H1 (cell line): ENCODE measurements at regions not wholly inside any gene's neighbourhood (a gene's known extent, or its start where the extent isn't known, plus 50 kb on each side); places are given as distances from the start of the nearest gene placed in this dataset.
"Not testable (repeated sequence)": the region's sequence is repeated elsewhere in the genome, so short reads cannot be mapped to it uniquely, and the experiment has no call there.

Source experiments
- CTCF ChIA-PET: fragments of 300-600 bp; sonication (Branson Sonifier 250); formaldehyde crosslinking; loops from one replicate; lab custom pipeline; 2021; ENCODE audit not compliant: partially characterized antibody; lab: Charles Lee
- POLR2A ChIA-PET: fragments of 300-600 bp; sonication (Branson Sonifier 250); formaldehyde crosslinking; loops from one replicate; lab custom pipeline; 2021; ENCODE audit warnings: inconsistent platforms; ENCODE audit not compliant: partially characterized antibody; lab: Charles Lee
- DNase-seq, 2 experiments: peaks; one replicate each; pipeline versions ENCODE4 v3.0.0 to v3.0.0-alpha.2; 2010 to 2022; ENCODE audit warnings: low spot score in 2 of 2, low read depth in 1 of 2, mixed read lengths in 1 of 2
- FAIRE-seq: peaks from 2 replicates; lab custom pipeline; 2011; peaks lifted over from hg19 to GRCh38; lab: Jason Lieb, UNC
- H2AFZ ChIP-seq: 2 replicates; pipeline ENCODE4 v1.8.1; 2012; ENCODE audit warnings: low read length, inconsistent platforms
- H2AK5ac ChIP-seq: 2 replicates; pipeline ENCODE4 v1.6.1; 2013; ENCODE audit warnings: low read depth, low read length
- H2BK120ac ChIP-seq: replicated peaks from 2 replicates; pipeline ENCODE3; 2013; ENCODE audit warnings: low read depth, low read length, inconsistent platforms
- H2BK12ac ChIP-seq: 2 replicates; pipeline ENCODE4 v1.6.1; 2013; ENCODE audit warnings: low read depth, low read length
- H2BK15ac ChIP-seq: 2 replicates; pipeline ENCODE4 v1.6.1; 2013; ENCODE audit warnings: low read length
- H2BK20ac ChIP-seq: 2 replicates; pipeline ENCODE4 v1.6.1; 2013; ENCODE audit warnings: low read length
- H2BK5ac ChIP-seq: 2 replicates; pipeline ENCODE4 v1.6.1; 2013; ENCODE audit warnings: low read depth, low read length
- H3K14ac ChIP-seq: 2 replicates; pipeline ENCODE4 v1.6.1; 2013; ENCODE audit warnings: inconsistent platforms; ENCODE audit not compliant: insufficient read length
- H3K18ac ChIP-seq: 2 replicates; pipeline ENCODE4 v1.6.1; 2013; ENCODE audit warnings: low read length; ENCODE audit errors: extremely low read depth
- H3K23ac ChIP-seq: 2 replicates; pipeline ENCODE4 v1.6.1; 2013; ENCODE audit warnings: inconsistent platforms; ENCODE audit not compliant: insufficient read length
- H3K23me2 ChIP-seq: 2 replicates; pipeline ENCODE4 v1.6.1; 2013; ENCODE audit warnings: low read depth, low read length
- H3K27ac ChIP-seq: 2 replicates; pipeline ENCODE4 v1.6.1; 2011; ENCODE audit warnings: low read depth, low read length, inconsistent platforms
- H3K27me3 ChIP-seq, 4 experiments: replicated peaks in 1 of 4; 1 replicate in 1 of 4; 2 replicates in 3 of 4; pipeline versions ENCODE4 v1.6.1 to v1.8.1; 2011 to 2013; ENCODE audit warnings: low read length in 3 of 4, mild to moderate bottlenecking in 3 of 4, inconsistent platforms in 2 of 4, mixed read lengths in 2 of 4, moderate library complexity in 1 of 4; ENCODE audit not compliant: control insufficient read depth in 3 of 4, insufficient read depth in 3 of 4; ENCODE audit errors: extremely low read depth in 1 of 4
- H3K36me3 ChIP-seq, 4 experiments: 2 replicates each; pipeline versions ENCODE4 v1.6.1 to v1.8.1; 2011 to 2013; ENCODE audit warnings: mild to moderate bottlenecking in 4 of 4, low read length in 3 of 4, moderate library complexity in 2 of 4, control low read depth in 1 of 4, inconsistent platforms in 1 of 4; ENCODE audit not compliant: insufficient read depth in 4 of 4, control insufficient read depth in 2 of 4
- H3K4ac ChIP-seq: replicated peaks from 2 replicates; pipeline ENCODE3; 2013; ENCODE audit warnings: low read length, low read depth, mixed read lengths, inconsistent platforms; ENCODE audit not compliant: insufficient read length
- H3K4me1 ChIP-seq, 4 experiments: replicated peaks in 1 of 4; 1 replicate in 1 of 4; 2 replicates in 3 of 4; pipeline versions ENCODE4 v1.6.1 to v1.8.1; 2011 to 2013; ENCODE audit warnings: low read length in 3 of 4, inconsistent platforms in 2 of 4, mixed read lengths in 1 of 4; ENCODE audit not compliant: insufficient read depth in 4 of 4, control insufficient read depth in 3 of 4
- H3K4me2 ChIP-seq, 2 experiments: 2 replicates each; pipeline versions ENCODE4 v1.6.1 to v1.8.1; 2011 to 2013; ENCODE audit warnings: low read depth in 2 of 2, low read length in 2 of 2, control low read depth in 1 of 2, inconsistent platforms in 1 of 2, mild to moderate bottlenecking in 1 of 2; ENCODE audit not compliant: insufficient read depth in 1 of 2
- H3K4me3 ChIP-seq, 4 experiments: fragments of 200-600, 300-600 bp in 1 of 4; sonication (generic), shearing (Covaris generic), sonication (Bioruptor Twin) in 1 of 4; 2 replicates each; pipeline versions ENCODE4 v1.5.1 to v1.8.1; 2011 to 2016; ENCODE audit warnings: low read length in 4 of 4, low read depth in 3 of 4, control low read depth in 2 of 4, inconsistent platforms in 2 of 4, mild to moderate bottlenecking in 2 of 4, mixed read lengths in 1 of 4, moderate library complexity in 1 of 4; ENCODE audit not compliant: insufficient read depth in 2 of 4; ENCODE audit errors: extremely low read depth in 1 of 4
- H3K56ac ChIP-seq: replicated peaks from 2 replicates; pipeline ENCODE3; 2013; ENCODE audit warnings: low read depth, mild to moderate bottlenecking, mixed read lengths, low read length, inconsistent platforms; ENCODE audit not compliant: insufficient read length
- H3K79me1 ChIP-seq: 2 replicates; pipeline ENCODE4 v1.6.1; 2013; ENCODE audit warnings: low read depth, low read length, control low read depth
- H3K79me2 ChIP-seq, 2 experiments: 2 replicates each; pipeline versions ENCODE4 v1.6.1 to v1.8.1; 2012 to 2013; ENCODE audit warnings: low read length in 2 of 2, mild to moderate bottlenecking in 2 of 2, inconsistent platforms in 1 of 2; ENCODE audit not compliant: insufficient read depth in 2 of 2, control insufficient read depth in 1 of 2
- H3K9ac ChIP-seq, 4 experiments: replicated peaks in 1 of 4; 1 replicate in 1 of 4; 2 replicates in 3 of 4; pipeline versions ENCODE4 v1.6.1 to v1.8.1; 2011 to 2013; ENCODE audit warnings: low read depth in 3 of 4, low read length in 3 of 4, control low read depth in 2 of 4, mild to moderate bottlenecking in 2 of 4, moderate library complexity in 2 of 4, inconsistent platforms in 1 of 4; ENCODE audit errors: extremely low read depth in 1 of 4
- H3K9me3 ChIP-seq, 2 experiments: 2 replicates each; pipeline versions ENCODE4 v1.6.1 to v1.8.1; 2012 to 2013; ENCODE audit warnings: mild to moderate bottlenecking in 2 of 2, moderate library complexity in 2 of 2, control low read depth in 1 of 2, inconsistent platforms in 1 of 2, low read depth in 1 of 2, low read length in 1 of 2, mixed read lengths in 1 of 2; ENCODE audit not compliant: insufficient read depth in 2 of 2
- H4K20me1 ChIP-seq, 2 experiments: replicated peaks in 1 of 2; 2 replicates each; pipeline versions ENCODE3 to v1.8.1; 2011 to 2013; ENCODE audit warnings: inconsistent platforms in 2 of 2, low read length in 2 of 2, mild to moderate bottlenecking in 1 of 2; ENCODE audit not compliant: insufficient read depth in 2 of 2, control insufficient read depth in 1 of 2
- H4K5ac ChIP-seq: 2 replicates; pipeline ENCODE4 v1.6.1; 2013; ENCODE audit warnings: low read length, low read depth, mixed read lengths, inconsistent platforms; ENCODE audit not compliant: insufficient read length
- H4K8ac ChIP-seq: 2 replicates; pipeline ENCODE4 v1.8.0; 2013; ENCODE audit warnings: mild to moderate bottlenecking, moderate library complexity, low read length, inconsistent platforms; ENCODE audit not compliant: insufficient read depth; ENCODE audit errors: extremely low read depth
- H4K91ac ChIP-seq: replicated peaks from 2 replicates; pipeline ENCODE3; 2013; ENCODE audit warnings: low read length, mixed read lengths, inconsistent platforms; ENCODE audit not compliant: insufficient read length
- WGBS, 2 experiments: shearing (Covaris generic) in 1 of 2; methylation state at CpG; one replicate each; pipeline versions ENCODE4 v1.1.6 to v1.1.7; 2013 to 2015; ENCODE audit warnings: low lambda C conversion rate in 2 of 2, mixed read lengths in 2 of 2, inconsistent platforms in 1 of 2, low coverage in 1 of 2, missing lambda C conversion rate in 1 of 2; ENCODE audit not compliant: insufficient replicate concordance in 2 of 2, insufficient coverage in 1 of 2, insufficient read length in 1 of 2; ENCODE audit errors: extremely low coverage in 1 of 2, missing lambda C conversion rate in 1 of 2; 5-methylcytosine and 5-hydroxymethylcytosine counted together

GRCh38 chr21:13379566-13379965 is 230.0 kb upstream of the POTED start:
- H3K23me2 ChIP-seq, H3K27ac ChIP-seq, H2BK120ac ChIP-seq, H2BK5ac ChIP-seq, H3K18ac ChIP-seq, H3K4me1 ChIP-seq, H3K9ac ChIP-seq, H3K79me1 ChIP-seq, H3K4me2 ChIP-seq, H4K8ac ChIP-seq, POLR2A ChIA-PET, H3K27me3 ChIP-seq, H3K14ac ChIP-seq, H3K36me3 ChIP-seq, FAIRE-seq, H4K91ac ChIP-seq, H2BK12ac ChIP-seq, H3K56ac ChIP-seq, CTCF ChIA-PET, H3K23ac ChIP-seq, H4K5ac ChIP-seq, H3K4ac ChIP-seq, H3K4me3 ChIP-seq, DNase-seq, H2BK15ac ChIP-seq, H4K20me1 ChIP-seq, H2BK20ac ChIP-seq, H2AK5ac ChIP-seq, H3K79me2 ChIP-seq, H2AFZ ChIP-seq: not testable (repeated sequence)
- H3K9me3 ChIP-seq = peaks cover 0 to 31% of the 10 kb centered on the region in 2 experiments; a peak in 2 of 4 replicates
- 77% methylated on average over 8 of the region's 18 CpGs; no CpG with 5 or more reads in 1 of the 2 experiments for WGBS, 2 experiments

DNA sequence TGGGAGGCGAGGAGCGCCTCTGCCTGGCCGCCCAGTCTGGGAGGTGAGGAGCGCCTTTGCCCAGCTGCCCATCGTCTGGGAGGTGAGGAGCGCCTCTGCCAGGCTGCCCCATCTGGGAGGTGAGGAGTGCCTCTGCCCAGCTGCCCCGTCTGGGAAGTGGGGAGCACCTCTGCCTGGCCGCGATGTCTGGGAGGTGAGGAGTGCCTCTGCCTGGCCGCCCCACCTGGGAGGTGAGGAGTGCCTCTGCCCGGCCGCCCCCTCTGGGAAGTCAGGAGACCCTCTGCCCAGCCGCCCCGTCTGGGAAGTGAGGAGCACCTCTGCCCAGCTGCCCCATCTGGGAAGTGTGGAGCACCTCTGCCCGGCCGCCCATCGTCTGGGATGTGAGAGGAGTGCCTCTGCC is 229.0 kb upstream of the POTED start:
- peaks cover 0 to 32% of the 10 kb centered on the region in 2 experiments; a peak in 2 of 4 replicates for H3K9me3 ChIP-seq
- H2AK5ac ChIP-seq, H3K23me2 ChIP-seq, H2BK12ac ChIP-seq, H3K36me3 ChIP-seq, H3K23ac ChIP-seq, H4K8ac ChIP-seq, H3K27ac ChIP-seq, H2BK15ac ChIP-seq, H2BK5ac ChIP-seq, H3K18ac ChIP-seq, H3K4me3 ChIP-seq, FAIRE-seq, H4K5ac ChIP-seq, H3K4me1 ChIP-seq, H3K14ac ChIP-seq, H2BK120ac ChIP-seq, DNase-seq, H3K27me3 ChIP-seq, H4K20me1 ChIP-seq, H3K79me2 ChIP-seq, CTCF ChIA-PET, H2AFZ ChIP-seq, H3K56ac ChIP-seq, H2BK20ac ChIP-seq, H4K91ac ChIP-seq, H3K9ac ChIP-seq, H3K4ac ChIP-seq, H3K79me1 ChIP-seq, H3K4me2 ChIP-seq, POLR2A ChIA-PET: not testable (repeated sequence)
- 80% methylated on average over 1 of the region's 17 CpGs; no CpG with 5 or more reads in 1 of the 2 experiments for WGBS, 2 experiments
